AG04449 (cell line): ENCODE measurements at regions not wholly inside any gene's neighbourhood (a gene's known extent, or its start where the extent isn't known, plus 50 kb on each side); places are given as distances from the start of the nearest gene placed in this dataset.
"Not testable (repeated sequence)": the region's sequence is repeated elsewhere in the genome, so short reads cannot be mapped to it uniquely, and the experiment has no call there.

Experiments used
- CTCF ChIA-PET: fragments of 350-600 bp; formaldehyde crosslinking; extraction: SDS; loops from one replicate; lab custom pipeline; 2021; ENCODE audit warnings: antibody characterized with exemption; lab: Yijun Ruan, JAX
- POLR2A ChIA-PET: fragments of 400-600, 350-600 bp; formaldehyde crosslinking; extraction: SDS; loops from one replicate; lab custom pipeline; 2020; ENCODE audit warnings: antibody characterized with exemption, inconsistent platforms; lab: Yijun Ruan, JAX
- DNase-seq: peaks from one replicate; pipeline ENCODE4 v3.0.0-alpha.2; 2010; ENCODE audit warnings: low read depth, low spot score
- H3K4me3 ChIP-seq: 2 replicates; pipeline ENCODE4 v1.5.1; 2011; ENCODE audit warnings: low read depth, mild to moderate bottlenecking, control low read depth, low read length
- CTCF ChIP-seq: IDR thresholded peaks from one replicate; pipeline ENCODE4 v1.5.1; 2011; ENCODE audit warnings: mild to moderate bottlenecking, moderate library complexity, low read length, control low read depth, inconsistent platforms; ENCODE audit not compliant: insufficient read depth; ENCODE audit errors: missing control alignments

DNA sequence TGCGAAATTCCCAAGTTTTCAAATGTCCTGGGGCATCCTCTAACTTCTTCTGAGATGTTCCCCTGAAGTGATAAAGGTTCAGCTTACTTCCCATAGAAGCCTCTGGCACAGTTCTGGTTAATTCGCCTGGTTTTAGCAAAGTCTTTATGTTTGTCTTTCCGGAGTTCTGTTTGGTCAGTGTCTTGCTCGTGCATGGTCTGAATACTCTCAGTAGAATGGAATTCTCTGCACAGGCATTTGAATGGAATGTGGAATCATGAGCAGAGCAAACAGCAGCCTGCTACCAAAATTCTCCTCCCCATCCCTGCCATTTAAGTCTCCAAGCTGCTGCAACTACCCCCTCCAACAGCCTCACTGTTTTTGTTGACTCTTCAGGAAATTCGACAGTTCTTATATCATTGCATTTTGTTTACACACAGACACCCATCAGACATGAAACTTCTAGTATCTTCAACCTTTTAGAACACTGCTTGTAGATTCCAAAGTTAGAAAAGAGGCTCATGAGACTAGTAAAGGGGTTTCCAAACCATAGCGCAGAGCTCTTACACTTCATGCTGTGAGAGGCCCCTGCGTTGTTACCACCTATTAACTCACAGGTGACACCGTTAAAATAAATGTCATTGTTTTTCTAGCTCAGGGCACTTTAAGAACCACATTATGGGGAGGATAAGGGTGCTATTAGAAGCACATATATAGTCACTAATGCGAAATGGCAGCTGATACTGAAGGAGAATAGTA lies 129.7 kb downstream of the PLCE1 start:
- TF ChIP-seq CTCF, result no peak
- CTCF ChIA-PET, result interaction anchor here (0.6 to 1.9 kb wide), 7 partner anchors 18 to 207 kb away, joined by 3 to 10 read pairs (median 3); no protein-coding TSS in a partner anchor
- POLR2A ChIA-PET, result interaction anchor here (0.5 to 0.9 kb wide), 3 partner anchors 58 to 611 kb away, joined by 3 read pairs; no protein-coding TSS in a partner anchor
- DNase-seq, result peak; percentile 79
- H3K4me3 ChIP-seq, result no peak overlapping the region

- POLR2A ChIA-PET, H3K4me3 ChIP-seq, DNase-seq: not testable (repeated sequence)
- CTCF ChIA-PET, result interaction anchor here (0.6 to 1.9 kb wide), 6 partner anchors 18 to 207 kb away, joined by 3 to 10 read pairs (median 4); no protein-coding TSS in a partner anchor
Observed at GRCh38 chr10:94124147-94124546, 130.4 kb downstream of the PLCE1 start.

DNA sequence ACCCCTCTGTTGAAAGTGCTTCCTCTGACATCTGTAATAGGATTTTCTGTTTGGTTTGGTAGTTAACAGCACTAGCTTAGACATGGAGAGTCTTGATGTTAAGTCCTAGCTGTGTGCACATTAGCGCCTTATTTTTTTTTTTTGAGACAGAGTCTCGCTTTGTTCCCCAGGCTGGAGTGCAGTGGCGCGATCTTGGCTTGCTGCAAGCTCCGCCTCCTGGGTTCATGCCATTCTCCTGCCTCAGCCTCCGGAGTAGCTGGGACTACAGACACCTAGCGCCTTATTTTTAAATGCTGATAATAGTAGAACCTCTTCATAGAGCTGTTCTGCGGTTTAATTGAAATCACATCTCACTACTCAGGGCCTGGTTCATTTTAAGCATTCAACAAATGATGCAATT lies 131.5 kb downstream of the PLCE1 start:
- ChIA-PET POLR2A (interaction anchor here (0.6 kb wide), 1 partner anchor 58 kb away, joined by 3 read pairs; no protein-coding TSS in a partner anchor), CTCF (interaction anchor here (1.2 to 1.5 kb wide), 2 partner anchors 11 to 49 kb away, joined by 6 to 10 read pairs; no protein-coding TSS in a partner anchor)
- H3K4me3 ChIP-seq, DNase-seq: not testable (repeated sequence)

DNA sequence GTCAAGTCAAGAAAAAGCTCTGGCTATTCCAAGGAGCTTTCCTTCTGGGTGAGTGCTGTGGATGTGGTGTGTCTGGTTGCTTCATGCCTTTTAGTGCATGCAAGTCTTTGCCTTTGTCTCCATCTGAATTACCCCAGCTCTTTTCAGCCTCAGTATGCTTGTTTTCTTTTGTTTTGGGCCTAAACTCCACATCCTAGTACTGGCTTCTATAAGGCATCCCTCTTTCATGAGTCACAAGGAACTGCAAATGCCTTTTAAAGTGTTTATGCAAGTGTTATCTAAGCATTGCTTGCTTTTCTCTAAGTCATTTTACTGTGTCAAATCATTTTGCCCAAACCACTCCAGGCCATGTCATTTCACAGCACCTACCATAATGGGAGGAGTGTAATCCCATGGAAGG lies 132.1 kb downstream of the PLCE1 start:
- no peak overlapping the region for H3K4me3 ChIP-seq
- ChIA-PET POLR2A (interaction anchor here (0.6 kb wide), 1 partner anchor 58 kb away, joined by 3 read pairs; no protein-coding TSS in a partner anchor), CTCF (interaction anchor here (0.6 to 1.5 kb wide), 3 partner anchors 10 to 72 kb away, joined by 3 to 10 read pairs (median 6); no protein-coding TSS in a partner anchor)
- peak; percentile 78 for DNase-seq
- no peak for TF ChIP-seq CTCF

- POLR2A ChIA-PET, result no interaction called here
Observed at GRCh38 chr10:94129393-94130130, 135.8 kb downstream of the PLCE1 start.

DNA sequence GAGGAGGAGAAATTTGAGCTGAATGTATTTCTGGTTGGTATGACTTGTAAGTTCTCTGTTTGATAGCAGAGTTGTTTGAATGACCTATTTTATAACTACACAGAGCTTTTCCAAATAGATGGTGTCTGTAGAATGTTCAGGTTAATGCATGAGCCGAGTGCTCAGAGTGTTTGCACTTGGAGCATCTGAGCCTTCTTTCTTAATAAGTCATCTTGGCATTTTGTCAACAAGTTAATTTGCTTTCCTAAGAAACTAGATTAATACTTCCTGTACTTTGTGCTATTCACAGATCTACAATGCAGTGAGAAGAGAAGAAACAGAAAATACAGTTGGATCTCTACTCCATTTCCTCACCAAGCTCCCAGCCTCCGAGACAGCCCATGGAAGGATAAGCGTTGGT lies 138.2 kb downstream of the PLCE1 start:
- H3K4me3 ChIP-seq, result no peak overlapping the region
- CTCF ChIA-PET, result interaction anchor here (1.4 kb wide), 1 partner anchor 15 kb away, joined by 4 read pairs; no protein-coding TSS in a partner anchor
- TF ChIP-seq CTCF, result no peak
- DNase-seq, result no peak
- POLR2A ChIA-PET, result no interaction called here

More at GRCh38 chr10:94129393-94130130, 135.8 kb downstream of the PLCE1 start:
- TF ChIP-seq CTCF, result no peak
- DNase-seq, result peak; percentile 44
- no peak overlapping the region for H3K4me3 ChIP-seq
- CTCF ChIA-PET, result interaction anchor here (1.8 kb wide), 1 partner anchor 191 kb away, joined by 3 read pairs; no protein-coding TSS in a partner anchor

- no peak for DNase-seq
Observed at GRCh38 chr10:94133239-94133638, 139.5 kb downstream of the PLCE1 start.

More at GRCh38 chr10:94133239-94133638, 139.5 kb downstream of the PLCE1 start:
- POLR2A ChIA-PET, result no interaction called here
- TF ChIP-seq CTCF, result no peak
- CTCF ChIA-PET, result no interaction called here
- no peak overlapping the region for H3K4me3 ChIP-seq
